Uterus (tissue), 2 donors: ENCODE measurements at regions not wholly inside any gene's neighbourhood (a gene's known extent, or its start where the extent isn't known, plus 50 kb on each side); places are given as distances from the start of the nearest gene placed in this dataset.

Experiments
- CTCF ChIP-seq, 4 experiments: fragments of 200-600 bp in 2 of 4; fragments of 450-650 bp in 2 of 4; sonication (generic) in 2 of 4; IDR thresholded peaks; one replicate each; pipeline ENCODE4 v1.5.1; 2016 to 2019; ENCODE audit warnings: antibody characterized with exemption in 4 of 4, mild to moderate bottlenecking in 2 of 4, moderate library complexity in 1 of 4
- POLR2A ChIP-seq, 2 donors: fragments of 450-650 bp; IDR thresholded peaks; one replicate each; pipeline ENCODE4 v1.6.1; 2016; ENCODE audit warnings: antibody characterized with exemption in 2 of 2, mild to moderate bottlenecking in 1 of 2, moderate library complexity in 1 of 2

GRCh38 chr22:48706934-48707762, 1120.5 kb downstream of the BRD1 start:
- TF ChIP-seq POLR2A (IDR thresholded peaks at IDR 0.05): no peak
- TF ChIP-seq CTCF (IDR thresholded peaks at IDR 0.05): no peak
